AG04449 (cell line): ENCODE measurements at regions not wholly inside any gene's neighbourhood (a gene's known extent, or its start where the extent isn't known, plus 50 kb on each side); places are given as distances from the start of the nearest gene placed in this dataset.

ENCODE experiments used
- CTCF ChIA-PET: fragments of 350-600 bp; formaldehyde crosslinking; extraction: SDS; loops from one replicate; lab custom pipeline; 2021; ENCODE audit warnings: antibody characterized with exemption; lab: Yijun Ruan, JAX
- POLR2A ChIA-PET: fragments of 400-600, 350-600 bp; formaldehyde crosslinking; extraction: SDS; loops from one replicate; lab custom pipeline; 2020; ENCODE audit warnings: antibody characterized with exemption, inconsistent platforms; lab: Yijun Ruan, JAX
- DNase-seq: peaks from one replicate; pipeline ENCODE4 v3.0.0-alpha.2; 2010; ENCODE audit warnings: low read depth, low spot score
- H3K4me3 ChIP-seq: 2 replicates; pipeline ENCODE4 v1.5.1; 2011; ENCODE audit warnings: low read depth, mild to moderate bottlenecking, control low read depth, low read length
- CTCF ChIP-seq: IDR thresholded peaks from one replicate; pipeline ENCODE4 v1.5.1; 2011; ENCODE audit warnings: mild to moderate bottlenecking, moderate library complexity, low read length, control low read depth, inconsistent platforms; ENCODE audit not compliant: insufficient read depth; ENCODE audit errors: missing control alignments

DNA sequence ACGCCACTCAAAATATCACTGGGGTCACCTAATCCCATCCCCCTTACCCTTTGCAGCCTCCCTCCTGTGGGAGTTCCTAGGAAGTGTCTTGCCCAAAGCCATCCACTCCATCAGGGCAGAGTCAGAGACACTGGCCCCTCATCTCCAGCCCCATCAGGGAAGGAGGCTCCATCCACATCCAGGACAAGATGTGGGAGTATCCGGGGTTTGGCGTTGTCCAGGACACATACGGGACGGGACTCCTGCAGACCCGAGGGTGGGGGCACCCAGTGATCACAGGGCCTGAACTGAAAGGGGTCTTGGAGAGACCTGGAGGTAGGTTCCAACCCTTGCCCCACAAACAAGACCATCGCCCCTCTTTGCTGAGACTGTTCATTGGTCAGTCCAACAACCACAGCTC is 348.2 kb downstream of the MATN1 start:
- DNase-seq = no peak
- TF ChIP-seq CTCF = no peak
- POLR2A ChIA-PET = no interaction called here
- no peak overlapping the region for H3K4me3 ChIP-seq
- CTCF ChIA-PET = no interaction called here

- CTCF ChIA-PET = interaction anchor here (1.3 kb wide), 1 partner anchor 9 kb away, joined by 3 read pairs; no protein-coding TSS in a partner anchor
- TF ChIP-seq CTCF = no peak
These were observed 348.9 kb downstream of the MATN1 start for GRCh38 chr1:30374400-30375070.

DNA sequence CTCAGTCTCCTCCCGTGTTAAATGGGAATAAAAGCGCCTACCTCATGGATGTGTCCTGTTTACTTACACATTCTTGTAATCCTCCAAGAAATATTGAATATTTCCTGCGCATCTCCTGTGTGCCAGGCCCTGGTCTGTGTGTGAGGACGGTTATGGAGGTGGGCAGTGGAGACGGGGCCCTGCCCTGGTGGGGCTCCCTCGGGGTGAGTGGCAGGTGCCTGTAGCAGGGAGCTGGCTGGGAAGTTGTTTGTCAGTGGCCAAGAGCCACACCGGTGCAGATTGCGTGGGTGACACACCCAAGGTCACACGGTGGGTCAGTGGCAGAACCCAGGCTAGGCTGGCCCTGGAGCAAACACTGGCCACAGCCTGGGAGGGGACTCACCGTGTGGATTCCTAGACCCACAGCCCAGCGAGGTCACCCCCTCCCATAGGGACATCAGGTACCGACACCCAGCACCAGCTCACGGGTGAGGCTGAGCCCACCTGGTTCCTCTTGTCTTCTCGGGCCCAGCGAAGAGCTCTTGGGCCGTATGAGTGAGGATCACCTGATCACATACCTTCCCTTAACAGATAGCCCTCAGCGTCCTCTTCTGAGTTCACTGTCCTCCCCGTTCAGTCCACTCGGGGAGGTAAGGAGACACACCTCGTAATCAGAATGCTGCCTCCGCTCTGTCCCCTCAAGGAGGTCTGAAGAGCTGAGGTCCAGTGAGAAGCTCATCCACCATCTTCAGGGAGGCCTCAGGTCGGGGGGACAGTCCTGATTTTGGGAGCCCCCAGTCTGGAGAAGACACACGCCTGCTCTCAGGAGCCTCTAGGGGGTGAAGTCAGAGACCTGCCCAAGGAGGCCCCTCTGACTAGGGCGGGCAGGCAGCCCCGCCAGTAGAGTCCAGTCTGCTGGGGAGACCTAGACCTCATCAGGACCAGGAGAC is 349.6 kb downstream of the MATN1 start:
- no peak for DNase-seq
- no peak for TF ChIP-seq CTCF
- H3K4me3 ChIP-seq = no peak overlapping the region
- ChIA-PET POLR2A (no interaction called here), CTCF (interaction anchor here (1.3 kb wide), 1 partner anchor 10 kb away, joined by 3 read pairs; no protein-coding TSS in a partner anchor)

More at GRCh38 chr1:30374400-30375070, 348.9 kb downstream of the MATN1 start:
- H3K4me3 ChIP-seq = no peak overlapping the region
- DNase-seq = no peak
- POLR2A ChIA-PET = no interaction called here

DNA sequence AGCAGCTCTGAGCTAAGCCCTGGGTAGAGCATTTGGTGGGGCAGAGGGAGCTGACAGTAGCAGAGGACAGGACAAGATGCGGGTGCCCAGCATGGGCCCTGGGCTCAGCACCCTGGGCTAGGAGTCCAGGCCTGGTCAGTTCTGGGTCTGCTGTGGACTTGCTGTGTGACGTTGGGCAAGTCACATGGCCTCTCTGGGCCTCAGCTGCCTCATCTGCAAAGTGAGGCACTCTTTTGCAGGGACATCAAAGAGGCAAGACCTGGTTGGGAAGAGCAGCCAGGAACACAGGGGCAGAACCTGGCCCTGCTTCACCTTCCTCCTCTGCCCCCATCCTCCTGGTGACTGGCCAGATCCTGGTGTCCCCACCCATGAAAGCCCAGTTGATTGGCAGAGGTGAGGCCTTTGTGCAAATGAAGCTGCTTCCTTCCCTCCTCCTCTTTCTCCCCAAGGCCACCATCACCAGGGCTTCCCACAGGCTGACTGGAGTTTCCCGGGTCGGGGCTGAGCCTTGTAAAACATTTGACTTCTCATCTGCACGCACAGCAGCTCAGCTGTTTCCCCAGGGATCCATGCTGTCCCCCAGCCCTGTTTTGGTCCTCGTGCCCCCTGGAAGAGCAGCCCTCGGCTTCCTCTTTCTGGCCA is 350.5 kb downstream of the MATN1 start:
- DNase-seq = no peak
- no peak for TF ChIP-seq CTCF

DNA sequence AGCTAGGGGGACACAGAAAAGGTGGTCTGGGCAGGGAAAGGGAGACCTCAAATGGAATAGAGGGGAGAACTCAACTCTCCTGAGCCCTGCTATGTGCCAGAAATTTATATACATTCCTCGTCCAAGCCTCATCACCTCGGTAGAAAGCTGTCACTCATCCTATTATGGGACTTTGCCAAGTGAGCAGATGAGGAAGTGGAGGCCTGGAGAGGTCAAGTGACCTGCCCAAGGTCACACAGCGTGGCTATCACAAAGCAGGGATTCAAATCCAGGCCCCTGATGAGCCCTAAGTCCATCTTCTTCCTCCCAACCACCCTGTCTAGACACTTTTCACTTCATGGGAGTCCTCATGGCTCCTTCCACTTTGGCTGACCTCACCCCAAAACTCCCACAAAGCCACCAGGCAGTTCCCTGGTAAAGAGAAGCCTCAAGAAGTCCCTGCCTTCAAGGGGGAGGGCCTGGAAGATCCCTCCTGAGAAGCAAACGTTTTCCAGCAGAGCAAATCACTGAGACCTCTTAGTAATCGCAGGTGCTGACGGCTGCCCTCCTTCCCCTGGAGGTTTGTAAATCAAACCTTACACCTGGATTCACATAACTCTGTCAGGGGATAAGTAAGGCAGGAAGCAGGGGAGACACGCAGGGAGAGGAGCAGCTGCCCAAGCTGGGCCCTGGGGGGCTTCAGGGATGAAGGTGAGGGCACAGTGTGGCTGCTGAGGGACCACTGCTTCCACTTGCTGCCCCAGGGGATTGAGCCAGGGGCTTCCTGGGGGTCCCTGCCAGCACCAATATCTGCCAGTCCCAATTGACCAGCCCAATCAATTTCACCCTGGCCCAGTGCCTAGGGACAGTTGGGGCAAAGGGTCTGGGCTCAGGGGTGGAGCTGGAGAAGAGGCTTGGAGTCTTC is 351.2 kb downstream of the MATN1 start:
- CTCF ChIA-PET = interaction anchor here (1.4 kb wide), 1 partner anchor 8 kb away, joined by 4 read pairs; no protein-coding TSS in a partner anchor
- DNase-seq = no peak
- POLR2A ChIA-PET = no interaction called here
- no peak for TF ChIP-seq CTCF
- H3K4me3 ChIP-seq = no peak overlapping the region

More for the DNA sequence above, 350.5 kb downstream of the MATN1 start:
- ChIA-PET POLR2A (no interaction called here), CTCF (no interaction called here)
- no peak overlapping the region for H3K4me3 ChIP-seq
